ENCODE measurements at regions not wholly inside any gene's neighbourhood (a gene's known extent, or its start where the extent isn't known, plus 50 kb on each side); places are given as distances from the start of the nearest gene placed in this dataset.
A peak's percentile ranks its signal among the peaks of the same experiment; 100 is the strongest.

DNA sequence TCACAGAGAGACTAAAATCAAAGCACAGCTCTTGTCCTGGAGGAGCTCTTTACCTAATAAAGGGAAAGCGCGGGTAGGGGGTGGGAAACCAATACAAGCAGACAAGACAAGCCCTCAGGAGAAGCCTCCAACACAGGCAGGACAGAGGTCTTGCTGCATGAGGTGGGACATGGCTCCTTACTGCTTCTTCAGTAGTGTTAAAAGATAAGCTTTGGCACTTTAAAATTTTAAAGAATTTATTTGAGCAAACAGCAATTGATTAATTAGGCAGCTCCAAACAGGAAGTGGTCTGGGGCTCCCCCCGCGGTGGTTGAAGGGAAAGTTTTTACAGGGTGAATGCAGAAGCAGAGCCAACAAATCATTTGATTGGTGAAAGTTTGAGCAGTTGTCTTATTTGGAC lies 50.3 kb upstream of the MACC1 start:
- 53% methylated on average over 4 of the region's 4 CpGs for WGBS
- Histone ChIP-seq H3K4me1 (ENCODE audit: control insufficient read depth in 2 of 2, insufficient read depth in 2 of 2, low read length in 2 of 2) (no peaks in the 10 kb centered on the region), H3K27me3 (ENCODE audit: control insufficient read depth in 2 of 2, insufficient read depth in 1 of 2, low read length in 1 of 2) (no peaks in the 10 kb centered on the region), H3K36me3 (ENCODE audit: control insufficient read depth in 2 of 2, insufficient read depth in 2 of 2, low read length in 1 of 2) (no peaks in the 10 kb centered on the region), H3K9me3 (ENCODE audit: control insufficient read depth in 2 of 2, insufficient read depth in 1 of 2, low read length in 1 of 2) (no peaks in the 10 kb centered on the region), H3K4me3 (ENCODE audit: low read length in 2 of 2) (no peak overlapping the region), H3K27ac (ENCODE audit: low read depth in 1 of 2, low read length in 1 of 2) (no peak overlapping the region)
- no peak for DNase-seq (ENCODE audit: low read depth in 6 of 9, low spot score in 9 of 9)

DNA sequence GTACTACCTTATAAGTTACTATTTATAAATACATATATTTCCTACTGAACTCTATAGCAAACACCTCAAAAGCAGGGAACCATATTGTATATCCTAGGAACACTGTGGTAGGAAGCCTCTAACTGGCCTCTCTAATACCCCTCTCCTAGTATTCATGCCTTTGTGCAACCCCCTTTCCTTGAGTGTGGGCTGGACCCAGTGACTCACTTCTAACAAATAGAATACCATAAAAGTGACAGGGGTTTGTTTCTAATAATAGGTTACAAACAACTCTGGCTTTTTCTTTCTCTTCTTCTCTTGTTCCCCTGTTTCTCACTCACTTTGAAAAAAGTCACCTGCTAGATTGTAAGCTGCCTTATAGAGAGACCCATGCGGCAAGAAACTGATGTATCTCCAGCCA lies 51.6 kb upstream of the MACC1 start:
- H3K27me3 ChIP-seq (ENCODE audit: control insufficient read depth in 2 of 2, insufficient read depth in 1 of 2, low read length in 1 of 2), result no peaks in the 10 kb centered on the region
- DNase-seq (ENCODE audit: low read depth in 6 of 9, low spot score in 9 of 9), result no peak
- no peaks in the 10 kb centered on the region for H3K4me1 ChIP-seq (ENCODE audit: control insufficient read depth in 2 of 2, insufficient read depth in 2 of 2, low read length in 2 of 2)
- H3K27ac ChIP-seq (ENCODE audit: low read depth in 1 of 2, low read length in 1 of 2), result no peak overlapping the region
- 95% methylated on average over 1 of the region's 1 CpG for WGBS
- H3K9me3 ChIP-seq (ENCODE audit: control insufficient read depth in 2 of 2, insufficient read depth in 1 of 2, low read length in 1 of 2), result no peaks in the 10 kb centered on the region
- no peak overlapping the region for H3K4me3 ChIP-seq (ENCODE audit: low read length in 2 of 2)
- H3K36me3 ChIP-seq (ENCODE audit: control insufficient read depth in 2 of 2, insufficient read depth in 2 of 2, low read length in 1 of 2), result no peaks in the 10 kb centered on the region

DNA sequence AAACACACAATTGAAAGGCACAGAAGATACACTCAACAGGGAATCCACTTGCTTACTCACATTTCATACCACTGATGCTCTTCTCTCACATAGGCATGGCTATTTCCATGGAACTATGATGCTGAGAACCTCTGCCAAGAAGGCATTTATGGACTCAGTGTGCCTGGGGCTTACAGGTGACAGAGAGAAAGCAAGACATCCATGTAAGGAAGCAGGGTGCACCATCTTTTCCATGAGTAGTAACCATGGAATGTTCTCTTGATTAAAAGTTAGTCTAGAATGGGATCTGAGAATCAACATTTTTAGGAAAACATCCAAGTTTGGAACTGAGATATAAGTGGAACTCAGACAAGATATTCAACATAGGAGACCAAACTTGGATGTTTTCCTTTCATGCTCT lies 52.5 kb upstream of the MACC1 start:
- H3K27me3 ChIP-seq (ENCODE audit: control insufficient read depth in 2 of 2, insufficient read depth in 1 of 2, low read length in 1 of 2), result no peaks in the 10 kb centered on the region
- no peak for DNase-seq (ENCODE audit: low read depth in 6 of 9, low spot score in 9 of 9)
- H3K4me3 ChIP-seq (ENCODE audit: low read length in 2 of 2), result no peak overlapping the region

DNA sequence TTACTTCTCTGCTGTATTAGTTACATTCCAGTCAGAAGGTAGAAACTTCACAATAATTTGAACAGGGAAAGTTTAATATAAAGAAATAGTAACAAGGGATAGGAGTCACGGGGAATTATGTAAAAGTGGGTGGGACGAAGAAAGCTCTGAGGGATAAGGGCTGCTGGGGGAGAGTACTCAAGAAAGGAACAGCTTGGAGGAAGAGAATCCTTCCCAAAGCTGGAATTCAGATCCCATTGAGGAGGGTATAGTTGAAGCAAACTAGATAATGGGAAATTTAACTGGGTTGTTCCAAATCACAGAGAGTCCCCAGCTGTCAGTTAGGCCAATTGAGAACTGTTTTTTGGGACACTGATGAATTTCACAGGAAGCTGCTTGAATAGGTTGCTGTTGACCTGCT lies 53.2 kb upstream of the MACC1 start:
- Histone ChIP-seq H3K4me1 (ENCODE audit: control insufficient read depth in 2 of 2, insufficient read depth in 2 of 2, low read length in 2 of 2) (no peaks in the 10 kb centered on the region), H3K27ac (ENCODE audit: low read depth in 1 of 2, low read length in 1 of 2) (no peak overlapping the region), H3K9me3 (ENCODE audit: control insufficient read depth in 2 of 2, insufficient read depth in 1 of 2, low read length in 1 of 2) (no peaks in the 10 kb centered on the region), H3K4me3 (ENCODE audit: low read length in 2 of 2) (no peak overlapping the region), H3K27me3 (ENCODE audit: control insufficient read depth in 2 of 2, insufficient read depth in 1 of 2, low read length in 1 of 2) (no peaks in the 10 kb centered on the region), H3K36me3 (ENCODE audit: control insufficient read depth in 2 of 2, insufficient read depth in 2 of 2, low read length in 1 of 2) (no peaks in the 10 kb centered on the region)
- no peak for DNase-seq (ENCODE audit: low read depth in 6 of 9, low spot score in 9 of 9)
- 95% methylated on average over 2 of the region's 2 CpGs for WGBS

More for the DNA sequence above, 52.5 kb upstream of the MACC1 start:
- H3K4me1 ChIP-seq (ENCODE audit: control insufficient read depth in 2 of 2, insufficient read depth in 2 of 2, low read length in 2 of 2), result no peaks in the 10 kb centered on the region
- no peaks in the 10 kb centered on the region for H3K9me3 ChIP-seq (ENCODE audit: control insufficient read depth in 2 of 2, insufficient read depth in 1 of 2, low read length in 1 of 2)
- H3K36me3 ChIP-seq (ENCODE audit: control insufficient read depth in 2 of 2, insufficient read depth in 2 of 2, low read length in 1 of 2), result no peaks in the 10 kb centered on the region
- no peak overlapping the region for H3K27ac ChIP-seq (ENCODE audit: low read depth in 1 of 2, low read length in 1 of 2)

DNA sequence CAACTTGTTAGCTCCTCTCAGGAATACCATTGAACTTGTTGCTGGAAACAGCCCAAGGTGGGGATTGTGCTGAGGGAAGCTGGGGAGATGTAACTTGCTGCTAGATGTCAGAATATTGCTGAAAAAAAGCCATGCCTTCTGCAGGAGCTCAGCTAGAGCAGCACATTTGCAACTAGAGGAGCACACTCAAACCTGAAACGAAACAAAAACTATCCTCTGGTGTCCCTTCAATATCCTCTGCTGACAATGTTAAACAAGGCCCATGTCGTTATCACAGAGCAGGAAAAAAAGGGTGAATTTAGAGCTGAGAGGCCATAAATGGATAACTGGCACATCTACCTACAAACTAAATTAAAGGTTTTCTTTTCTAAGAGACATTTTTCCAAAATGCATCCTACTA lies 53.7 kb upstream of the MACC1 start:
- no peak for DNase-seq (ENCODE audit: low read depth in 6 of 9, low spot score in 9 of 9)
- 83% methylated on average over 2 of the region's 2 CpGs for WGBS
- H3K4me3 ChIP-seq (ENCODE audit: low read length in 2 of 2), result no peak overlapping the region
- no peaks in the 10 kb centered on the region for H3K9me3 ChIP-seq (ENCODE audit: control insufficient read depth in 2 of 2, insufficient read depth in 1 of 2, low read length in 1 of 2)
- no peak overlapping the region for H3K27ac ChIP-seq (ENCODE audit: low read depth in 1 of 2, low read length in 1 of 2)
- H3K27me3 ChIP-seq (ENCODE audit: control insufficient read depth in 2 of 2, insufficient read depth in 1 of 2, low read length in 1 of 2), result no peaks in the 10 kb centered on the region
- no peaks in the 10 kb centered on the region for H3K4me1 ChIP-seq (ENCODE audit: control insufficient read depth in 2 of 2, insufficient read depth in 2 of 2, low read length in 2 of 2)
- no peaks in the 10 kb centered on the region for H3K36me3 ChIP-seq (ENCODE audit: control insufficient read depth in 2 of 2, insufficient read depth in 2 of 2, low read length in 1 of 2)

DNA sequence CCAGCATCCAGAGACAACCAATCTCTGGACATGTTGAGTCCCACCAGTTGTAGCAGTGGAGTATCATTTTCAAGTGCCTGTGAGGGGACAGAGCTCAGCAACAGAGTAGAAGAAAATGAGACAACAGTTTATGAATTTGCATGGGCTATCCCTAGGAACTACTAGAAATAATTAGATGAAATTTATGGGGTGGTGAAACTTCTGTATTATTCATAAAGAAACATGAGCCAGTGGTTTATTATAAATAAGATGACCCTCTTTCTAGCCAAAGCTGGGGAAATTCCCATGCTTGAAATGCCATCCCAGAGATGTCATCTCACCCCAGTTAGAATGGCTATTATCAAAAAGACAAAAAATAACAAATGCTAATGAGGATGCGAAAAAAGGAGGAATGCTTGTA lies 55.1 kb upstream of the ITGB8 start:
- Histone ChIP-seq H3K27ac (ENCODE audit: low read depth in 1 of 2, low read length in 1 of 2) (no peak overlapping the region), H3K4me3 (ENCODE audit: low read length in 2 of 2) (no peak overlapping the region), H3K9me3 (ENCODE audit: control insufficient read depth in 2 of 2, insufficient read depth in 1 of 2, low read length in 1 of 2) (no peaks in the 10 kb centered on the region), H3K27me3 (ENCODE audit: control insufficient read depth in 2 of 2, insufficient read depth in 1 of 2, low read length in 1 of 2) (no peaks in the 10 kb centered on the region), H3K36me3 (ENCODE audit: control insufficient read depth in 2 of 2, insufficient read depth in 2 of 2, low read length in 1 of 2) (no peaks in the 10 kb centered on the region), H3K4me1 (ENCODE audit: control insufficient read depth in 2 of 2, insufficient read depth in 2 of 2, low read length in 2 of 2) (no peaks in the 10 kb centered on the region)
- no peak for DNase-seq (ENCODE audit: low read depth in 6 of 9, low spot score in 9 of 9)
- WGBS, result 94% methylated on average over 1 of the region's 1 CpG

DNA sequence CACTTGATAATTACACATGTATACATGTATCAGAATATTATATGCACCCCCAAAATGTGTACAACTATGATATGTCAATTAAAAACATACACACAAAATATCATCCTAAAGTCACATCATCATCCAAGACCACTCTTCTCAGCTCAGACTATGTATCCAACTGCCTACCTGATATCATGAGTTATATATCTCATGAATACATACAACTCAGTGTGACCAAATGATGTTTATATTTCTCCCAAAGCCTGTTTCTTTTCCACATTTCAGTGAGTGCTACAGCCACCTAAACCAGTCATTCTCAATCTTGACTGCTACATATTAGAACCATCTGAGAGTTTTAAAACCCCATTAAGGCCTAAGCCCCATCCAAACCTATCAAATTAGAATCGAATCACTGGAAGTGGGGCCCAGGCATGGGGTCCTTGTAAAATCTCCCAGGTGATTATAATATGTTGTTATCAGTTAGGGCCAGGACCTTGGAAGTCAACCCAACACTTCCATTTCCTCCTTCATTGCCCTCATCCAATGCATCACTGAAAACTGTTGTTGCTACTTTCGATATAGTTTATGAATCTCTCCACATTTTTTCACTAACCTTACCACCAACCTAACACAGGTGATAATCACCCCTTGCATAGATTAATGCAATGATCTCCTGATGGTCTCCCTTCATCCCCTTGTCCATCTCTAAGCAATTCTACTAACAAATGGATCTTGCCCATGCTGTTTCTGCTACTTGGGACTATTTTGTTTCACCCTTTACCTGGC lies 53.8 kb upstream of the ITGB8 start:
- H3K4me1 ChIP-seq (ENCODE audit: control insufficient read depth in 2 of 2, insufficient read depth in 2 of 2, low read length in 2 of 2), result no peaks in the 10 kb centered on the region
- DNase-seq (ENCODE audit: low read depth in 6 of 9, low spot score in 9 of 9), result peak in 2 of 9 donors; percentile 15 to 45
- no peak overlapping the region for H3K4me3 ChIP-seq (ENCODE audit: low read length in 2 of 2)
- H3K9me3 ChIP-seq (ENCODE audit: control insufficient read depth in 2 of 2, insufficient read depth in 1 of 2, low read length in 1 of 2), result no peaks in the 10 kb centered on the region
- H3K27me3 ChIP-seq (ENCODE audit: control insufficient read depth in 2 of 2, insufficient read depth in 1 of 2, low read length in 1 of 2), result no peaks in the 10 kb centered on the region
- no peak overlapping the region for H3K27ac ChIP-seq (ENCODE audit: low read depth in 1 of 2, low read length in 1 of 2)
- no peaks in the 10 kb centered on the region for H3K36me3 ChIP-seq (ENCODE audit: control insufficient read depth in 2 of 2, insufficient read depth in 2 of 2, low read length in 1 of 2)
- 98% methylated on average over 2 of the region's 2 CpGs for WGBS

DNA sequence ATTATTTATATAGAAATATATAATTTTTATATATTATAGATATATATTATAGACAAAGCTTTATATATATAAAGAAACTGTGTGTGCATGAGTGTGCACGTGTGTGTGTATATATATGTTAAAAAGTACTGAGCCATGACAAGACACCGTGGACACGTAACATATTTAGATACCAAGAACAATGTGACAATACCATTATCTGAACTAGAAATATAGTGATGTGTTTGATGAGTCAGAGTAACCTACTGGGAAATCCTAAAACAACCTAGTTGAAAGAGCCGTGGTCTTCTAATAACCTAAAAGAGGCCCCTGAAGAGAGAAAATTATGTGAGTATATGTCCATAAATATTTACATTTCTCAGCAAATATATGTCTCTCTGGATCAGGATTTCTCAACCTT lies 50.7 kb upstream of the ITGB8 start:
- Histone ChIP-seq H3K4me3 (ENCODE audit: low read length in 2 of 2) (no peak overlapping the region), H3K27me3 (ENCODE audit: control insufficient read depth in 2 of 2, insufficient read depth in 1 of 2, low read length in 1 of 2) (no peaks in the 10 kb centered on the region), H3K27ac (ENCODE audit: low read depth in 1 of 2, low read length in 1 of 2) (no peak overlapping the region), H3K36me3 (ENCODE audit: control insufficient read depth in 2 of 2, insufficient read depth in 2 of 2, low read length in 1 of 2) (no peaks in the 10 kb centered on the region), H3K9me3 (ENCODE audit: control insufficient read depth in 2 of 2, insufficient read depth in 1 of 2, low read length in 1 of 2) (no peaks in the 10 kb centered on the region), H3K4me1 (ENCODE audit: control insufficient read depth in 2 of 2, insufficient read depth in 2 of 2, low read length in 2 of 2) (no peaks in the 10 kb centered on the region)
- 97% methylated on average over 4 of the region's 4 CpGs for WGBS
- peak in 1 of 9 donors; percentile 32 for DNase-seq (ENCODE audit: low read depth in 6 of 9, low spot score in 9 of 9)

DNA sequence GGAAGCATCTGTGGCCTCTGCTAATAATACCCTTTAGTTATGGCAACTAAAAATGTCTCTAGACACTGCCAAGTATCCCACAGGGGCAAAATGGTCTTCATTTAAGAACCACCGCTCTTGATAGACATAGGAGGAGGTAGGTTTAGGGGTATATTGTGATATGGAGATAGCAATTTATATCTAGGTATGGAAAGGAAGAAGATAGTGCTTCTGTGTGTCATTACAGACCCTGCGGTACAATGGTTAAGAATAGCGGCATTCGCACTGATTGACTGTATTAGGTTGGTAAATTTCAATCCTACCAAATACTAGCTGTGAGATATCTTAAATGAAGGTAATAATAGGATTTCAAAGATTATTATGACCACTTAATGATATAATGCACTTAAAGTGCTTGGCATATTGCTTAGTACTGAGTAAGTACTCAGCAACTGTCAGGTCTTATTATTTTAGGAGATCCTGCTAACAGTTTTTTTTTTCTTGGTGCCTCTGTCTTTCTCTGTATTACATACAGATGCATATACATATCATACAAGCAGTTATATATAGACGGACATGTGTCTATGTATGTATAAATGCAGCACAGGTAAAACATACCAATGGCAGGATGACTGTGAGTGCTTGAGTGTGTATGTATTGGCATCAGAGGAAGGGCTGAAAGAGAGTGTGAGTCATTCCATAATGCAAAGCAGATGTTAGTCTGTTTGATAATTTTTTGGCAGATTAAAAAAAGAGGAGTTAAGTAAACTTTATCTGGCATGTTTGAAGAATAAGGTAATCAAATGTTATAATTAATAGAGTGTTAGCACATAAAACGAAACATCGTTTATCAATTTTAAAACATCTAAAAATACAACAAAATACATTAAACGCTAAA lies 50.0 kb upstream of the ITGB8 start:
- peak in 1 of 9 donors; percentile 26 for DNase-seq (ENCODE audit: low read depth in 6 of 9, low spot score in 9 of 9)
- no peaks in the 10 kb centered on the region for H3K36me3 ChIP-seq (ENCODE audit: control insufficient read depth in 2 of 2, insufficient read depth in 2 of 2, low read length in 1 of 2)
- no peak overlapping the region for H3K27ac ChIP-seq (ENCODE audit: low read depth in 1 of 2, low read length in 1 of 2)
- no peaks in the 10 kb centered on the region for H3K4me1 ChIP-seq (ENCODE audit: control insufficient read depth in 2 of 2, insufficient read depth in 2 of 2, low read length in 2 of 2)
- no peaks in the 10 kb centered on the region for H3K27me3 ChIP-seq (ENCODE audit: control insufficient read depth in 2 of 2, insufficient read depth in 1 of 2, low read length in 1 of 2)
- 91% methylated on average over 8 of the region's 8 CpGs for WGBS
- H3K4me3 ChIP-seq (ENCODE audit: low read length in 2 of 2), result no peak overlapping the region
- no peaks in the 10 kb centered on the region for H3K9me3 ChIP-seq (ENCODE audit: control insufficient read depth in 2 of 2, insufficient read depth in 1 of 2, low read length in 1 of 2)
